HG03175 (cell line): ENCODE measurements at regions not wholly inside any gene's neighbourhood (a gene's known extent, or its start where the extent isn't known, plus 50 kb on each side); places are given as distances from the start of the nearest gene placed in this dataset.

Experiments used
- ATAC-seq: cut with Tn5 transposase; IDR thresholded peaks from one replicate; pipeline ENCODE4 v1.9.1; 2021; ENCODE audit warnings: mild to moderate bottlenecking, moderate library complexity; ENCODE audit not compliant: unreplicated experiment

DNA sequence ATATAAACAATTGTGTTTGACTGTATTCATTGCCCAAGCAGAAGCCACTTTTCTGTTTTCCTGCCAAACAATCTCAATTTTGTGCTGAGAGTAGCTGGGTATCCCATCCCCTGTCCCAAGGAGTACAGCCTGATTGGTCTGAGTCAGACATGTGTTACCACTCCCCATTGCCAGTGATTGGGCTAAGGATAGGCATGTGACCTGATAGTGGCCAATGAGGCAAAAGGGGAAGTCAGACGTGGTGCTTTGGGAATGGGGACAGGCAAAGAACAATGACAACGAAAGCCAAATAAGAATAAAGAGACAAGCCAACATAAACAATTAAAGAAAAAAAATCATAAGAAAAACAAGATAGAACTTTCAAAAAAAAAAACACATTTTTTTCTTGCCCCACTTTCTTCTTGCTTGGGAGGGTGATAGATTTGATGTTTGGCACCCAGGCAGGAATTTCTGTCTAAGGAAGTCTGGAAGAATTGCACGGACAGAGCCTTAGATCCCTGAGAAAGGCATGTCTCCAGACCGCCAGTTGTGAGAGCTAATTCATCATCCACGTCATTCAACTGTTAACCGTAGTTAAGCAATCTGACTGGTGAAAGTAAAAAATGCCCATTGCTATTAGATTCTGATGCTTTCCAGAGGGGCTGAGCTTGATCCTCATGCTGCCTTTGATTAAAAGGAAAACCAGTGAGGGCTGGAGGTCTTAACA lies 626.6 kb upstream of the TMEM132C start:
- no peak for ATAC-seq

DNA sequence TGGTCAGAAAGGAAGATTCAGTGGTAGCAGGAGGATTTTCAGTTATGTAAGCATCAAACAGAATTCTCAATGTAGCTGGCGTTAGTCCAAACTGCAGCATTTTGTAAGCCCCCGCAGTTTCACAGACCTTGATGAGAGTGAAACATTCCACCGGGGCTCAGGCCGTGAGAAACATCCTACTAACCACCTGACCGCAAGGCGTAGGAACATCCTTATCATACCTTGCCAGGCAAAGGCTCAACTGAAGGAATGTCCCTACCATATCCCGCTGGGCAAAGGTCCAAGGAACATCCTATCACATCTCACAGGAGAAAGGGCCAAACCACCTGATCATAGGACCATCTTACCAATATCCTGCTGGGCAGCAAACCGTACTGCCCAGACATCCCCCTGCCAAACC lies 624.8 kb upstream of the TMEM132C start:
- ATAC-seq: no peak

DNA sequence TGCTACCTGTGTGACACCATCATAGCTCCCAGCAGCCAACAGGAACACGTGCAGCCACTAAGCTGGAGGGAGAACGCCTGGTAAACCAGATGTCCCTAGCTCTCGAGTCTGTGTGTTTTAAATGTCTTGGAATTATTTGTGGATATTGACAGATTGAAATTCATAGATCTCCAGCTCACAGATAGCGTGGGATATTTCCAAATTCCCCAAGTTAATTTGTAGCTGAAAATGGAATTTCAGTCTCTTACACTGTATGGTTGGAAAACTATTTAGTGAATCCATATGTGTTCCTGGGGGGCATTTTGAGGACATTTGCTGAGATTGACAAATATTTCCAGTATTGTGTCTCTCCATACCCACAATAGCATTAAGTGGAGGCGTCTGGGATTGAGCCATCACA lies 618.6 kb upstream of the TMEM132C start:
- no peak for ATAC-seq

DNA sequence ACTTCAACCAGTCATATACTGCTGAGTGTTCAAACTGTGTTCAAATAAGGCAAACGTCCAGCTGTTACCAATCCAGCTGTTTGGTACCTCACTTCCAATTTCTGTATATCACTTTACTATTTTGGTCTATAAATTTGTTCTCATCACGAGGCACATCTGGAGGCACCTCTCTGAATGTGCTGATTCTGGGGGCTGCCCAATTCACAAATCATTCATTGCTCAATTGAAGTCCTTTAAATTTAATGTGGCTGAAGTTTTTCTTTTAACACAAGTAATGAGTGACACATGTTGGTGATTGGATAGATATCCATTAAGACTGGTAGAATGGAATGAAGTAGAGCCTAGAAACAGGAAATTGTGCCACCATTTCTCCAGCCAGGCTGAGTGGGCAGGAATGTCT lies 617.0 kb upstream of the TMEM132C start:
- ATAC-seq: no peak

DNA sequence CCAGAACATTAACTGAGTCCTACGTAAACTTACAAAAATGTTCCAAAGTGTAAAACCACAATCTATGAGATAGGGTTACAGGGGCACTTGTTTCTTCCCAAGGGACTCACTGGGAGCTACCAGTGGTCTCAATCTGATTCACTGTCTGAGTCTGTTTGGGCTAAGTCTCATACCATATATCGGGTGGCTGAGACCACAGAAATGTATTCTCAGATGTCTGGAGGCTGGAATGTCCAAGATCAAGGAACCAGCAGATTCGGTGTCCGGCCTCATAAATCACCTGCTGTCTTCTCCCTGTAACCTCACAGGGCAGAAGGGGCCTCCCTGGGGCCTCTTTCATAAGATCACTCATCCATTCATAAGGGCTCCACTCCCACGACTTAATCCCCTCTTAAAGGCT lies 616.3 kb upstream of the TMEM132C start:
- ATAC-seq: no peak

DNA sequence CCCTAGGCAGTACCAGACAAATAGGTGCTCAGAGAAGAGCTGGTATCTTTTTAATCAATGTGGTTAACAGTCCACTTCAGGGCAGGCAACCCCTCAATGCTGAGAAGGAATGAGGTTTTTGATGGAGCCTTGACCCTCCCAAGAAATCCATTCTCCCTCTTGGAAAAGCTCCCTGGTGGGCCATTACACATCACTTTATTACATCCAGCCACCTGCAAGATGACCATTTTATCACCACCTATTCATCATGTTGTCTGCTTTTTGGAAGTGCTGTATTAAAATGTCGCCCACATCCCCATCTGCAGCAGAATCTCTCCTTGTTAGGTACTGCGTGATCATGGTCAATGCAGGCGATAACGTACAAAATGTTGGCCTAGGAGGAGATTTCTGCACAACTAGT lies 614.7 kb upstream of the TMEM132C start:
- no peak for ATAC-seq

DNA sequence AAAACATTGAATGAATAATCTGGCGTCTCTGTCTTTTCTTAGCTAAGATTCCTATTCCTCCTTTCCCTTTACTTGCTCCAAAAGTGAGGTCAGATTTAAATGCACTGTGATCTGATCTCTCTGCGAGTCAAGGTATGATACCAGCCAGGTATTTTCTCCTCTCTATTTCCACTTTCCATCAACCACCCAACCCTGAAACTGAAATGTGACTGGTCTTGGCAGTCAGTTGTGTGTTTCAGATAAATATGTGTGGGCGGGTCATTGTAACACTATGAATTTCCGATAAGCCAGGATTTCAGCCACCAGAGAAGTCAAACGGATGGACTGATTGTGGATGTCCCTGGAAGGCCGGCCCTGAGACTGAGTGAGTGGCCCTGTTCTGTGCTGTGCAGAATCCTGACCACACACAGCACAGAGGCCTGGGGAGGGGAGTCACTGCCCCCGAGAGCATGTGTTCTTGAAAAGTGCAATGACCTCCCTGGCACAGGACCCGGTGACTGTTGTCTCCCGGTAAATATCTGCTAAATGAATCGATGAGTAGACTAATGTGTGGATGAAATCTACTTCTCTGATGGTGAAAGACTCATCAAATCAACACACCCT lies 612.5 kb upstream of the TMEM132C start:
- ATAC-seq: no peak

DNA sequence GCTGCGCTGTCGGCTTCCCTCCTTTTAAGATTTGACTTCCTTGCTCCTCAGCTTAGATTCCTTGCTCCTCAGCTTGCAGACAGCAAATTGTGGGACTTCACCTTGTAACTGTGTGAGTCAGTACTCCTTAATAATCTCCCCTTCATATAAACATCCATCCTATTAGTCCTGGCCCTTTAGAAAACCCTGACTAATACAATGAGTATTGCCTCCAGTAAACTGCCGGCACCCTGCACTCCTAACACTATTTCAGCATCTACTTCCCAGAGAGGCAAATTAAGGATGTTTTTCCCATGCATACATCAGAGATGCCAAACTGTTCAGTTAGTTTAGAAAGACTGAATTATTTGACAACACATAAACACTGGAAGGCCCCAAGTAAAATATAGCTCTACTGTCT lies 611.3 kb upstream of the TMEM132C start:
- ATAC-seq: no peak

DNA sequence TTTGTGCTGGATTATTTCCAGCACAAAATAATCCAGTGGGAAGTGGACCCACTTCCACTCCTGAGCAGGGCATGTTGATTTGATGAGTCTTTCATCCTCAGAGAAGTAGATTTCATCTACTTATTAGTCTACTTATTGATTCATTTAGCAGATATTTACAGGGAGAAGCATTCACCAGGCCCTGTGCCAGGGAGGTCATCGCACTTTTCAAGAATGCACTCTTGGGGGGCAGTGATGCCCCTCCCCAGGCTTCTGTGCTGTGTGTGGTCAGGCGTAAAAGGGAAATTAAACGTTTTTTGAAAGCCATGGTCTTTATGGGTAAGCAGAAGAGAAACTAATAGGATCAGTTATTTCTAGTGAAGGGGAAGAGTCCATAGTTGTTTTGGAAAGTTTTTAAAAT lies 610.7 kb upstream of the TMEM132C start:
- no peak for ATAC-seq

DNA sequence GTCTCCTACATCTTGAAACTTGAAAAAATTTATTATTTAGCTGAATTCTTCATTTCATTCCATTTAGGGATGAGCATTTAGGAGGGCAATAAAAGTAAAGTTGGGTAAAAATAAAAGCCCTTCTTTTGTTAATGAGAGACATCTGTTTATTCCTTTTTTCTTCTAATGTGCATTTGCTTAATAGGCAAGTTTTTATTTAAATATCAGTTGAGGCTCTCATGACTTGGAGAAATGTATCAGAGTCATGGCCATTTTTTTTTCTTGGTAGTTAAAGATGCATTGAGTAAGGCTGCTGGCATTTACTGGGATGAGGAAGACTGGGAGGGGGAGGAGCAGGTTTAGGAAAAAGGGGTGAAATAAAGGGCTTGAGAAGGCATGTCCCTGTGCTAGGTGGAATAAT lies 609.9 kb upstream of the TMEM132C start:
- ATAC-seq: no peak

DNA sequence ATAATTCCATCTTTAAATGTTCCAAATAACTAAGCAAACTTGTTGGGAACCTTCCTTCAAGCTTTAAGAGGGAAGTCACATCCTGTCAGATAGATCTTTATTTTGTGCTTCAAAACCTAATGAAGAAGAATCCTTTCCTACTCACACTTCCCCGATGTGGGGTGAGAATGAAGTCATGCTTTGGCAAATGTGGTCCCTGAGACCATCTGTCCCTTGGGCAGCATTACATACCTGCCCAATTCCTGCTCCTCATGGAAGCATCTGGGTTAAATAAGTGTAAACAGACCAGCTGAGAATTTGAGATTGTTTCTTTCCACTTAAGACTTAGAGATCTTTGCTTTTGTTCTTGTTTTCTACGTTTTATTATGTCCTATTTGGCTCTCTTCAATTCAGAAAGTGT lies 606.0 kb upstream of the TMEM132C start:
- ATAC-seq: no peak

DNA sequence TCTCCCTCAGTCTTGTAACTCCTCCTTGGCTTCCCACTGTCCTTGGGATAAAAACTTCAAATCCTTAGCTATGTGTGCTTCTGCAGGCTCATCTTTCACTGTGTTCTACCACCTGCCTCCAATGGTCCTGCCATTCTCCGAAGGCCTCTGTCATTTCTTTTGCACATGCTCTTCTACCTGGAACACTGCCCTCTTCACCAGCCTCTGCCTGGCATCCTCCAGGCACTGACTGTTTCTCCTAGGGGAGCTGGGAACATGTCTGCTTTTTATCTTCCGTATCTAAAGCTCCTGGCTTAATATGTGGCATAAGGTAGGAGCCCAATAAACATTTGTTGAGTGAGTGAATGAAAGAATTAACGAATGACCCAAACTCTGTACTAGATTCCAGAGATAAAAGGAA lies 603.3 kb upstream of the TMEM132C start:
- no peak for ATAC-seq

DNA sequence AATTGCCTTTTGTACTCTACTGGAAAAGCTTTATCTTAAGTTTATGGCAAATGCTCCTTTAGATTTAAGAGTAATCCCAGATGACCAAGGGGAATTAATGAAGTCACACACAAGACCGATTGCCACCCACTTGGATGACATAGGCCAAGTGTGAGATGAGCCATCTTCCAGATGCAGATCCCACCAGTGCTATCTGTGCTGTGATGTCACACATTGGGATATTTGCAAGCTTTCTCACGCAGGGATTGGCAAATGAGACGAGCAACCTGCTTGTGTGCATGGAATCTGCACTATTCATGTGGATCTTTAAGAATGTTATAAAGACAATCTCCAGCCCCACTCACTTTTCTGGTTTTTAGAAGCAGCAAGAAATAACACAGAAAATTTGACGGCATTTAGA lies 602.1 kb upstream of the TMEM132C start:
- ATAC-seq: no peak

DNA sequence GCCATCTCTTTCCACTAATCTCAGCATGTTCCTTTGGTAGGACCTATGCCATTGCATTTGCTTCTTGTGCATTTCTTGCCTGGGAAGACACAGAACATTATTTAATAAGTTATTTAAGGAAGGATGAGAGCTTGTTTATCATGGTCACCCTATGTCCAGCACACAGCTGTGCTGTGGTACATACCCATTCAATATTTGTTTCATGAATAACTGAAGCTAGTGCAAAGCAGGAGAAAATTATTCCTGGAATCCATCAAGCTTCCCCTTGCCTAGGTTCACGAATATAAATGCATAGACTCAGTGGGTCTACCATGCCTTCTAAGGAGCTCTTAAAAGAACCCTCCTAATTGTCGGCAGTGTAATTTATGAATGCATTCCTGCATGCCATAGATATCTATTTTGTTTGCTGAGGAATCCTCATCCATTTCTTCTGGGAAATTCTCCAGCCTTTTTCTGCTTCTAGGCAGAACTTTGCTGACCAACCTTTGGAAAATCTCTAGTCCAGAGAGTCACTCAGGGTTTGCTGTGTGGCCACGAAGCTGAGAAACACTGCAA lies 599.8 kb upstream of the TMEM132C start:
- ATAC-seq: no peak

DNA sequence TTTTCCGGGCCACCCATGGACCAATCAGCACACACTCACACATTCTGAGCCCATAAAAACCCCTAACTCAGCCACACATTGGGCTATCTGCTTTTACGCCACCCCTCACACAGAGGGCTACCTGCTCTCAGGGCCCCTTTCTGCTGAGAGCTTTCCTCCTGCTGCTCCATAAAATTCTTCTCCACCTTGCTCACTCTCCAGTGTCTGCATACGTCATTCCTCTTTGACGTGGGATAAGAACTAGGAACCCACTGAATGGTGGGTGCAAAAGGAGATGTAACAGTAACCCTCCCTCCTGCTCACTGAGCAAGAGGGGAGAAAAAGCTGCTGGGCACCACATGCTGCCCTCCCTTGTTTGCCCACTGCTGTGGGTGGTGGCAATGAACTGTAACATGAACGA lies 596.7 kb upstream of the TMEM132C start:
- no peak for ATAC-seq

DNA sequence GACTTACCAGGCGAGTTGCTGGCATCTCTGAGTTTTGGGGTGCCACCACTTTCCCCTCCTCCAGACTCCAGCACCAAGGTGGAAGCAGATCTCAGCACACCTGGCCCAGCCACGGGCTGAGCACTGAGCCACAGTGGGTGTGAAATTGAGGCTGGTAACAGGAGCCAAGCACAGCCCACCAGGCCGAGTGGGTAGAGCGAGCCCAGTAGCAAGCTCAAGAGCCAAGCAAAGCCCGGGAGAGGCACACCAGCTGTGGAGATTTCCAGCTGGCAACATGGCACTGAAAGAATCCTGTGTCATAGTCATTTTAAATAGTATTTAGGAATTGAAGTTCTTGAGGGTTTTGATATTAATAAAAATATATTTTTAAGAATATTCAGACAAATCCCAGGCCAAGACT lies 596.2 kb upstream of the TMEM132C start:
- ATAC-seq: no peak

DNA sequence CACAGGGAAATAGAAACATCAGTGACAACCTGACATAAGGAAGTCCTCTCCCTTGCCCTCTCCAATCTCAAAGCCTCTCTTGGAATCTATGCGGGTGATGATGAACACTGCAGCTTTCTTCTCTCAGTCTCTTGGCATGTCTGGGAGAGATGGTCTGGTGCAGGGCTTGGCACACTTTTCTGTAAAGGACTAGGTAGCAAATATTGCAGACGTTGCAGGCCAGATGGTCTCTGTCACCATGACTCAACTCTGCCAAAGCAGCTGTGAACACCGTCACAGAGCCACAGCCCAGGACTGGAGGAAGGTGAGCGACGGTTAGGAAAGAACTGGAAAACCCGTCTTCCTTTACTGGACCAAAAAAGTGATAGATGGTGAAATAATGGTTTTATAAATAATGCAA lies 591.0 kb upstream of the TMEM132C start:
- no peak for ATAC-seq

DNA sequence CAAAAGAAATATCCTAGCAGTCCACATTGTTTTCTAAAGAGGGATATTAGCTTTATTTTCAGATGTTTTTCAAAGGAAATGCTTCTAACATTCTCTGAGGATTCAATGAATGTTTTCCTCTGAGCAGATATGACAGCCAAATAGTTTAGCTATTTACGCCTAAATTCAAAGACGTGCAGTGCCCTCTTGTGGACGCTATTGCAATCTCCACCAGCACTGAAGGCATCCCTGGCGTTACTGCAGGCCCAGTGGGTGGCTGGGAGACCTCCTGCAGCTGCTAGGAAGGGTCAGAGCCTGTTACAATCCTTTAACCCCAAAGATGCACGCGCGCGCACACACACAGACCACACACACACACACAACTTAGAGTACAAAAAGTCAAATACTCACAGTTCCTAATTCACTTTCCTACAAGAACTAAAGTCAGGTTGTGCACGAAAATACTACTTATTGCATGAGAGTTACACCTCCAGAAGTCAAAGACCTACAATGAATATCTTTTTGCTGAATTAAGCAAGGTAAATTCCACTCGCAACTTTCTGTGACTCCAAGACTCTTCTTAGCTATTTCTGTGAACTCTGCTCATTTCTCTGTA lies 589.3 kb upstream of the TMEM132C start:
- peak; percentile 51 for ATAC-seq

DNA sequence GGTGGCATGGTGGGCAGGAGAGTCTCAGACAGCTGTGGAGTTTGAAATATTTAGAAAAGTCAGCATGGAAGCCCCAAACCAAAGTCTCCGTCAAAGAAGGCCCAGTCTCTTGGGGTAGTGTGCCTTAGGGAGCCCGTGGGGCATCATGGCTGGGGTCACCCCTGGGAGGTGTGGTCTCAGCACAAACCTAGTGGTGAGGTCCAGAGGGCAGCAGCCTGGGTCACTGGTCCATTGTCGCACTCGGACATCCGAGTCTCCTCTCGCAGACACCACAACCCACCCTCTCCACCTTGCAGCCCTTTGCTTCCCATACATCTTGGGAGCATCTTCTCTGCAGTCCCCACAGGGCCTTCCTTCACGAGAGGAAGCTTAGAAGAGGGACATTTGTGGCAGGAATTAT lies 588.0 kb upstream of the TMEM132C start:
- no peak for ATAC-seq

DNA sequence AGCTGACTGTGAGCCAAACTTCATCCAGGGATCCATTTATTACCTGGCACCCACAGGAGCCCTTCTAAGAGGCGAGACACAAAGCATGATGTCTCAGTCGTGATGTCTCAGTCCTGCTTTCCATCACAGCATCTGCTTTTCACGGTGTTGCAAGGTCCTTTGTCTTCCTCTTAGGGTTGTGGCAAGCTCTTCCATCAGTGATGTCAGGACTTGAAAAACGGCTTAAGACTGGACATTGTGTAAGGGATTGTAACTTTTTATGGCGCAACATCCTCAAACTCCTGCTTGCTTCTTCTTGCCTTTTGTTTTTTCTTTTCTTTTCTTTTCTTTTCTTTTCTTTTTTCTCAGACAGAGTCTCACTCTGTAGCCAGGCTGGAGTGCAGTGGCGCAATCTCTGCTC lies 586.5 kb upstream of the TMEM132C start:
- no peak for ATAC-seq

DNA sequence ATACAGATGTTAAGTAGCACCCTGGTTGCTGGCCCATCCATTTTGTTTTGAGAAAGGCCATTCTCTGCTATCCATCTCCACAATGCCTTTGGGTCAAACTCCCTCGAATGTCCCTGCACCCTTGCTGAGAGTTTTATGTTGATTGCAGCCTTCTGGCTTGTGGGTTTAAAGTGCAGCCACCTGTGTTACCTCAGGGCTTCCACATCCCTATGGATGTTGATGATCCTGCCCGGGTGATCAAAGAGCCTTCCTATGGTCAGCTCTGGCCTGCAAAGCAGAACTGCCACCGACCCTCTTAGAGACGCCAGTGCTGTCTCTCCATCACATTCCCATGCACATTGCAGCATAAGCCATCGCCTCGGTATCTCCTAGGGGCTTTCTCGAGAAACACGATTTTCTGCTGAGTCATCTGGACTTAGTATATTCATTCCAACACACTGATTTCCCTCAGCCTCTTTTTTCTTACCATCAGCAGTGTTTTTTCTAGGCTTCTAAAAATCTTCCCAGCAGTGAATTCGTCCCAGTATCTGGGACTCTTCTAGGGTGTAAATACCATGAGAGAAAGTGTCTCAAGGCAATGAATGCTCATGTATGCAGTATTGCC lies 585.7 kb upstream of the TMEM132C start:
- ATAC-seq: no peak

DNA sequence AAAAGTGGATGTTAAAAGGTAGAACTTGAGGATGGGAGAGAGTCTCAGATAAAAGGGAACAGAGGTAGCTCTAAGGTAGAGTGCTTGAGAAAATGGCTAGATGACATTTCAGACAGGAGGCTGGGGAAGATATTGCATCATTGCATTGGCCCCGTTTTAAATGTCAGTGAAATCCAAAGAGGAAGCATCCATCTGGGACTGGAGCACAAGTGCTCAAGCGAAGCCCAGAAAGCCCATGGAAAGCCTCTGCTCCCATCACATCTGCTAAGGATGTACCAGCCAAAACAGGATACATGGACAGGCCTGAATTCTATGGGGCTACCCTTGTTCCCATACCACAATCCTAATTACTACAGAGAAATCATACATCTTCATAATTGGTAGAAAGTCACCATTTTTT lies 581.5 kb upstream of the TMEM132C start:
- no peak for ATAC-seq
